WTC11 (cell line): ENCODE measurements at regions not wholly inside any gene's neighbourhood (a gene's known extent, or its start where the extent isn't known, plus 50 kb on each side); places are given as distances from the start of the nearest gene placed in this dataset.

ENCODE experiments used
- E2F4 ChIP-seq: sonication (generic); formaldehyde crosslinking; IDR thresholded peaks from 2 replicates; pipeline ENCODE4 v1.8.1; 2022; ENCODE audit warnings: low read depth, mild to moderate bottlenecking, moderate library complexity, missing genetic modification reagents, borderline replicate concordance
- SMAD3 ChIP-seq: sonication (generic); formaldehyde crosslinking; IDR thresholded peaks from 2 replicates; pipeline ENCODE4 v1.8.0; 2022; ENCODE audit warnings: missing genetic modification reagents, mild to moderate bottlenecking, borderline replicate concordance
- TEAD4 ChIP-seq: sonication (generic); formaldehyde crosslinking; IDR thresholded peaks from 2 replicates; pipeline ENCODE4 v1.8.0; 2022; ENCODE audit warnings: mild to moderate bottlenecking, missing genetic modification reagents
- ZNF138 ChIP-seq: sonication (generic); formaldehyde crosslinking; conservative IDR thresholded peaks from 2 replicates; pipeline ENCODE4 v1.8.1; 2022; ENCODE audit warnings: mild to moderate bottlenecking, moderate library complexity, missing genetic modification reagents
- TF ChIP-seq, protein P1 (sequence below): fragments of 200-600 bp; IDR thresholded peaks from 2 replicates; pipeline ENCODE4 v1.8.0; 2022; ENCODE audit warnings: antibody characterized with exemption
- TF ChIP-seq, protein P2 (sequence below): sonication (generic); formaldehyde crosslinking; IDR thresholded peaks from 2 replicates; pipeline ENCODE4 v1.8.0; 2023; ENCODE audit warnings: missing genetic modification reagents

GRCh38 chr10:42987575-42987974 lies 89.3 kb upstream of the RET start:
- TF ChIP-seq, protein P1, sequence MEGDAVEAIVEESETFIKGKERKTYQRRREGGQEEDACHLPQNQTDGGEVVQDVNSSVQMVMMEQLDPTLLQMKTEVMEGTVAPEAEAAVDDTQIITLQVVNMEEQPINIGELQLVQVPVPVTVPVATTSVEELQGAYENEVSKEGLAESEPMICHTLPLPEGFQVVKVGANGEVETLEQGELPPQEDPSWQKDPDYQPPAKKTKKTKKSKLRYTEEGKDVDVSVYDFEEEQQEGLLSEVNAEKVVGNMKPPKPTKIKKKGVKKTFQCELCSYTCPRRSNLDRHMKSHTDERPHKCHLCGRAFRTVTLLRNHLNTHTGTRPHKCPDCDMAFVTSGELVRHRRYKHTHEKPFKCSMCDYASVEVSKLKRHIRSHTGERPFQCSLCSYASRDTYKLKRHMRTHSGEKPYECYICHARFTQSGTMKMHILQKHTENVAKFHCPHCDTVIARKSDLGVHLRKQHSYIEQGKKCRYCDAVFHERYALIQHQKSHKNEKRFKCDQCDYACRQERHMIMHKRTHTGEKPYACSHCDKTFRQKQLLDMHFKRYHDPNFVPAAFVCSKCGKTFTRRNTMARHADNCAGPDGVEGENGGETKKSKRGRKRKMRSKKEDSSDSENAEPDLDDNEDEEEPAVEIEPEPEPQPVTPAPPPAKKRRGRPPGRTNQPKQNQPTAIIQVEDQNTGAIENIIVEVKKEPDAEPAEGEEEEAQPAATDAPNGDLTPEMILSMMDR, result no peak
- no peak for TF ChIP-seq TEAD4 (CRISPR knock-in tag)
- no peak for TF ChIP-seq E2F4 (CRISPR knock-in tag)
- no peak for TF ChIP-seq ZNF138
- no peak for TF ChIP-seq SMAD3
- TF ChIP-seq, protein P2, sequence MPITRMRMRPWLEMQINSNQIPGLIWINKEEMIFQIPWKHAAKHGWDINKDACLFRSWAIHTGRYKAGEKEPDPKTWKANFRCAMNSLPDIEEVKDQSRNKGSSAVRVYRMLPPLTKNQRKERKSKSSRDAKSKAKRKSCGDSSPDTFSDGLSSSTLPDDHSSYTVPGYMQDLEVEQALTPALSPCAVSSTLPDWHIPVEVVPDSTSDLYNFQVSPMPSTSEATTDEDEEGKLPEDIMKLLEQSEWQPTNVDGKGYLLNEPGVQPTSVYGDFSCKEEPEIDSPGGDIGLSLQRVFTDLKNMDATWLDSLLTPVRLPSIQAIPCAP (CRISPR knock-in tag), result no peak
